MM.1S (cell line): ENCODE measurements at regions not wholly inside any gene's neighbourhood (a gene's known extent, or its start where the extent isn't known, plus 50 kb on each side); places are given as distances from the start of the nearest gene placed in this dataset.

ENCODE experiments used
- EZH2 ChIP-seq: fragments of 300-600 bp; sonication (generic); optimal IDR thresholded peaks from 2 replicates; pipeline ENCODE3; 2017; ENCODE audit warnings: low read depth, mild to moderate bottlenecking, antibody characterized with exemption, low read length, mixed read lengths
- EZH2phosphoT487 ChIP-seq: fragments of 300-600 bp; sonication (generic); IDR thresholded peaks from 2 replicates; pipeline ENCODE4 v1.6.1; 2018; ENCODE audit warnings: antibody characterized with exemption, low read length
- TF ChIP-seq, protein P1 (sequence below): fragments of 300-600 bp; sonication (generic); IDR thresholded peaks from 2 replicates; pipeline ENCODE4 v1.5.1; 2016; ENCODE audit warnings: antibody characterized with exemption, low read length, mixed read lengths

DNA sequence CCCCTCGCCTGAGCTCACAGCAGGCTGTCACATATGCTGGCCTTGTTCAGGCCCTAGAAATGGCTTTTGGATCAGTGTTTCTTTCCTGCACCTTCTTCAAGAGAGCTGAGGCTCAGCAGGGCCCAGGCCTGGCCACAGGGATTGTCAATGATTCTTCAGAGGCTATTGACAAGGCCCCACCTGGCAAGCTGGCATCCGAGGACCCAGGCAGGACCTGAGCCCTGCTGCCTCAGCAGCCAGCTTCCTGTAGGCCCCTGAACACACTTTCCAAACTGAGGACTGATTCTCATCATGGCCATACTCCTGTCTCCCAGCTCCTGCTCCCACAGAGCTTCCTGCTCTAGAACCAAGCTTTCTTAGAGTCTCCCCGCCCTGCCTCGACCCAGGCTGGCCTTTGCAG is 136.8 kb downstream of the UQCRFS1 start:
- TF ChIP-seq, protein P1, sequence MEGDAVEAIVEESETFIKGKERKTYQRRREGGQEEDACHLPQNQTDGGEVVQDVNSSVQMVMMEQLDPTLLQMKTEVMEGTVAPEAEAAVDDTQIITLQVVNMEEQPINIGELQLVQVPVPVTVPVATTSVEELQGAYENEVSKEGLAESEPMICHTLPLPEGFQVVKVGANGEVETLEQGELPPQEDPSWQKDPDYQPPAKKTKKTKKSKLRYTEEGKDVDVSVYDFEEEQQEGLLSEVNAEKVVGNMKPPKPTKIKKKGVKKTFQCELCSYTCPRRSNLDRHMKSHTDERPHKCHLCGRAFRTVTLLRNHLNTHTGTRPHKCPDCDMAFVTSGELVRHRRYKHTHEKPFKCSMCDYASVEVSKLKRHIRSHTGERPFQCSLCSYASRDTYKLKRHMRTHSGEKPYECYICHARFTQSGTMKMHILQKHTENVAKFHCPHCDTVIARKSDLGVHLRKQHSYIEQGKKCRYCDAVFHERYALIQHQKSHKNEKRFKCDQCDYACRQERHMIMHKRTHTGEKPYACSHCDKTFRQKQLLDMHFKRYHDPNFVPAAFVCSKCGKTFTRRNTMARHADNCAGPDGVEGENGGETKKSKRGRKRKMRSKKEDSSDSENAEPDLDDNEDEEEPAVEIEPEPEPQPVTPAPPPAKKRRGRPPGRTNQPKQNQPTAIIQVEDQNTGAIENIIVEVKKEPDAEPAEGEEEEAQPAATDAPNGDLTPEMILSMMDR, result no peak
- TF ChIP-seq EZH2 (no peak), EZH2phosphoT487 (no peak)
